NCI-H2107 (cell line): ENCODE measurements at regions not wholly inside any gene's neighbourhood (a gene's known extent, or its start where the extent isn't known, plus 50 kb on each side); places are given as distances from the start of the nearest gene placed in this dataset.

Experiments used
- DNase-seq: peaks from one replicate; lab custom pipeline; 2025; lab: John Stamatoyannopoulos, UW

DNA sequence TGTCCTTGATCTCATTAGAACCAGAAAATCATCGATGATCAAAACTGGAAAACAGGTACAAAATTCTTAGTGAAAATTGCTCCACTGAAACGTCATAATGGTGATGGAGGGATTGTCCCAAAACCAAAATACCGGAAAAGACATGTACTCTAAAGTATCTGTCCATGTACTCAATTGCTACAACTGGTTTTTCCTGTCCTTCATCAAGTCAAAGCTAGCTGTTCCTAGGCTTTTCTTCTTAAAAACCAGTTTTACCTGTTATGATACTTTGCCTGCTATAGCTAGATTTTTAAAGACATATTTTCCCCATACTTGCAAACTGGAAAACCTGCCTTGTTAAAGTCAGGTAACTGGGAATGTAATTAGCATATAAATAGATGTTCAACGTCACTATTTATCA, 50.5 kb upstream of the LRRC1 start:
- DNase-seq, result no peak

DNA sequence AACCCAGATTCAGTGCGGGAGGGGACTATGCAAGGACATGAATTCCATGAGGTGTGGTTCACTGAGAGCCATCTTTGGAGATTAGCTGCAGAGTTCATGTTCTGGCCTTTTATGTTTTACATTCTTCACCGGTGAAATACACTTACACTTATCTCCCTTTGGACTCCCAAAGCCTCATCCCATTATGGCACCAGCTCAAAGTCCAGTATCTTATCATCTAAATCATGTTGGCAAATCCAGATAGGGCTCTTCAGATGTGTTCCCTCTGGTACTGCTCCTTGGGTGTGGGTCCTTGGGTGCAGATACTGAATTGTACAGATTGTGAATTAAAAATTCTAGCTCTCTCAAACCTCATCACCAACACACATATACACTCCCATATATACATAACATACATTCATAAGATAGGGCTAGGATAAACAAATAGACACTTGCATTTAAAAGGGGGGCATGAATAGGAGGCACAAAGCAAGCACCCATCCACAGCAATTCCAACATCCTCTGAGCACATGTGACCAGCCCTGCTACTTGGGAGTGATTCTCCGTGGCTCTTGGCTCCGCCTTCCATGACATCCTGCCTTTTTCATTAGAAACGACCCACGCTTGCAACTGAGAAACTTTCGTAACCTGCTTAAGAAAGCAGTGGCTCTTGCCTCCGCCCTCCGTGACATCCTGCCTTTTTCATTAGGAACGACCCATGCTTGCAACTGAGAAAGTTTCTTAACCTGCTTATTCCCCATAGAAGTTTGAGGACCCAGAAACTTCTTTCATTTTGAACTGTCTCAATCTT, 53.6 kb upstream of the LRRC1 start:
- DNase-seq, result no peak

DNA sequence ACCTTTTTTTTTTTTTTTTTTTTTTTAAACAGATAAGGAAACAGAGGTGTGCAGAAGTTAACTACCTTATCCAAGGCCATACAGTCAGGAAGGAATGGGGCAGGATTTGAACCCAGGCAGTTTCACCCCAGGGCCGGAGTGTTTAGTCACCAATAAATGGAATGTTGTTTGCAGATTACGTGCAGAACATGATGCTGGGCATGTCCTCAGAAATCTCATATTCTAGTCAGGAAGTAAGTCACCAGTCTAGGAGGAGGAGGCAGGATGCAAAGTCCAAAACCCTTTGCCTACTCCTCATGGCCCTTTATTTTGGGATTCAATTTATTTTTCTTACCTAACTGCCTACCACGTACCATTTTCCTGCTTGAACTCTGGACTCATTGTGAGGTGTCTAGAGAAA, 57.1 kb upstream of the LRRC1 start:
- DNase-seq, result no peak

DNA sequence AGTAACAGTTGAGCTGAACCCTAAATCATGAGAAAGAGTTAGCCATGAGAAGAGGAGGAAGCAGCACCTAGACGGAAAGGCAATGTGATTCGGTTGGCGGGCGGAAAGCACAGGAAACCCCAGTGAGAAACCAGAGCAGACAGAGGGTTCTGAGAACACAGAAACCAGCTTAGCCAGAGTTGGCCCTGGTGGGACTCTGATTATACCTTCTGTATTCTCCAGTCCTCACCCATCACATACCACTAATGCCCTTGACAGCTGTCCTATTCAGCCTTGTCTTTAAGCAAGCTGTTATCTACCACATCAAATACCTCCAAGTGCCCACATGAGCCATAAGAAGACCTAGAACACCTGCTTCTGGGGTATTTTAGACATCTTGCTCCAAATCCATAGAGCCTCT, 58.9 kb upstream of the LRRC1 start:
- no peak for DNase-seq

DNA sequence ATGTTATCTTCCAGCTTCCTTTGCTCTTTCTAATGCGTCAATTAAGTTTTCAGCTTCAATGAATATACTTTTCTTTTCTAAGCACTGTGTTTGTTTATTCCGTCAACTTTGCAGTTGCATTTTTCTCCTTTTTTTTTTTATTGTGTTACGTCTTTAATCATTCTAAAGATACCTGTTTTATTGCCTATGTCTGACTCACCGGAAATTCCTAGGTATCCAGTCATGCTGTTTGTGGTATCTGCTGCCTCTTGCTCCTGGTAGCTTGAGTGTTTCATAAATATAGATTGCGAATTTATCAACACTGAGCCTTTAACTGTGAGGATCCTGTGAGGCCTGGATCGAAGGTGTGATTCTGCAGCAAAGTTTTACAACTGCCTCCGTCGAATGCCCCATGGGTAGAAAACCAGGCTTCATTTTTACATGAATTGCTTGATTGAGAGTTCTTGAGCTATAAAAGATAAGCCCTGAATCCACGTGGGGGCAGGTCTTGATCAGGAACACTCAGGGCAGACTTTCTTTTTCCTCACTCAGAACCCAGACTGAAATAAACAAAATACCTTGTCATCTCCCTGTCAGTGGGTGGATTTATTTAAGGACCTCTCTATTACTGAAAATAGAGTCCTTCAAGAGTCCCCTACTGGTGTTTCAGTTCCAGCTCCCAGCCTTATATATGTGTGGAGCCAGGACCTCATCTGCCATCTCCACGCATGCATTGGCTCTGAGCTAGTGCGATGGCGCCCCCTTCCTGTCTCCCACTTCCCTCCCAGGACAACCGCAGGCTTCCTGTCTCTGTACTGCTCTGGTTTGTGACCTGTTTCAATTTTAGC, 60.1 kb upstream of the LRRC1 start:
- no peak for DNase-seq

DNA sequence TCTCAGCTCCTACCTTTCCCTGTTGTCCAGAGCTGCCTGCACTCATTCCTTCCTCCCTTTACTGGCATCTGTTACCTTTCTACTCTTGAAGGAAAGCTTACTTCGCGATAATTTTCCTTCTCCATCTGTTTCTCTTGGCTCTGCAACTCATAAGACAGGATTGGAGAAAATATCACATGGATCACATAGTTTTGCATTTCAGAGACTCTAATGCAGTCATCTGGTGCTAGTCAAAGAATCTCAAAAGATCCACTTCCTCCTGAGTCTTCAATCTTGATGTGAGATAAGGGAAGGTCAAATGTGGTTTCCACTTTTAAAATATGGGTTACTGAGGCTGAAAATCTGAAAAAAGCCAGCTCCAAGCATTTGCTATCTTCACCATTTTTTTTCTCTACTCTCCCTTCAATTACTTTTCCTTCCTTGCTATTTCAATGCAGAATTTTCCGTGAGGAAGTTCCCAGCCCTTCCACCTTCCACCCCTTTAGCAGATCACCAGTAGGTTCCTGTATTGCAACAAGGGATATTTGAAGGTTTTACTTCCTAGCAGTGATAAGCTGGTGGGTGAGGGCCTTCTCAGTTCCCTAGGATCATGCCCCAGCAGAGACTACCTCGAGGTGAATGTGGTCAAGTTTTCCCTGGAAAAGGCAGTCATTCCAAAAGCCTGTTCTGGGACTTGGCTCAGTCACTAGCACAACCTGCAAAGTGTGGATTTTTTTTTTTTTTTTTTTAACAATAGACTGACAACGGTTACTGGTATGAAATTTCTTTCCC, 62.8 kb upstream of the LRRC1 start:
- no peak for DNase-seq

GRCh38 chr6:53730767-53731166, 64.0 kb upstream of the LRRC1 start:
- DNase-seq, result no peak

- DNase-seq, result no peak
These were observed 63.1 kb upstream of the KLHL31 start for GRCh38 chr6:53728570-53729194.

GRCh38 chr6:53727748-53728147, 62.2 kb upstream of the KLHL31 start:
- no peak for DNase-seq

- no peak for DNase-seq
These were observed 60.4 kb upstream of the KLHL31 start for GRCh38 chr6:53725791-53726575.

GRCh38 chr6:53724501-53724900, 58.9 kb upstream of the KLHL31 start:
- no peak for DNase-seq

GRCh38 chr6:53723331-53723730, 57.8 kb upstream of the KLHL31 start:
- no peak for DNase-seq

DNA sequence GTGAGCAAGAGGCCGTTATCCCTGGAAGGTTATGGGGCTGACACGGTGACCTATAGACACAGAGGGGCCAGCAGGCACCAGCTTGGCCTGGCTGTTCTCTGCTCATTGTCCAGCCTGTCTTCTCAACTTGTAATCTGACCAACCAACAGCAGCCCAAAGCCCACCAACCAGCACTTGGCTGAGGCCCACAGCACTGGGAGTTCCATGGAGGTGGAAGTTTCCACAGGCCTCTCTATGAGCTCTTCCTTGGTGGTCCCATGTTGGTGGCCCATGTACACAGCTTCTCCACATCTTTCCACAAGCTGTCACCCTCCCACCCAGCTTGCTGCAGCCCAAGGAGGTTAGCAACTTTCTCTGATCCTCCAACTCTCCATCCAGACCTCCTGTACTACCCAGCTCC, 56.2 kb upstream of the KLHL31 start:
- no peak for DNase-seq

DNA sequence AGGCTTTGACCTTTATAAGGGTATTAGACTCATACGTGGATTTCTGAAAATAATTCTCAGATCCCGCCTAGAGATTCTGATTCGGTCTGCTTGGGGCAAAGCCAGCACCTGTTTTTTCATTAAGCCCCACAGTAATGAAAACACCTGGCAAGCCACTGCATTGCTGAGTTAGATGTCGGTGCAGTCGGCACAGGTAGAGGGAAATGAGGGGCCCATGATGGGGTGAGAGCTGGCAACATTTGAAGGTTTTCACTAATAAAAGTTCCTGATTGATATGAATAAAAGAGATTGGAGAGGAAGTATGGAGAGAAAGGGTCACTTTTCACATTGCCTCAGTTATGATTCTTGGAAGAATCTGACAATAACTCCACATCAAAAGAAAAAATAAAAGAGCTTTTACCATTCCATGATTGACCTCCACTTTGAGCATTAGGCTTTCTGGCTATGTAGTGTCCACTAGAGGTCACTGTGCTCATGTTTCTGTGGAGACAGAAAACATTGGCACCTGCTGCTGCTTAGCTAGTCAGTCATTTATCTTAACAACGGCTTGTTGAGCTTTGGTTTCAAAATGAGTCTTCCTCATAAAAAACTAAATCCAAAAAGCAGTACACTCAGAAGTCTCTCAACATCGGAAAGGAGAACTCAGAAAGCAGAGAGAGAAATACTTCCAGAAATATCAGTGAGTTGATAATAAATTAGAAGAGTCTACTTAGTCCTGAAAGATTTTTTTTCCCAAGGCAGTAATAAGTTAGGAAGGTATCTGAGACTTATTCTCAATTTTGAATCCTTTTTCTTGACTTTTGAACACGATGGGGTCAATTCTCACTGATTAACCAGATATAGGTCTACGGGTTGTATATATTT, 53.3 kb upstream of the KLHL31 start:
- peak; percentile 19 for DNase-seq

DNA sequence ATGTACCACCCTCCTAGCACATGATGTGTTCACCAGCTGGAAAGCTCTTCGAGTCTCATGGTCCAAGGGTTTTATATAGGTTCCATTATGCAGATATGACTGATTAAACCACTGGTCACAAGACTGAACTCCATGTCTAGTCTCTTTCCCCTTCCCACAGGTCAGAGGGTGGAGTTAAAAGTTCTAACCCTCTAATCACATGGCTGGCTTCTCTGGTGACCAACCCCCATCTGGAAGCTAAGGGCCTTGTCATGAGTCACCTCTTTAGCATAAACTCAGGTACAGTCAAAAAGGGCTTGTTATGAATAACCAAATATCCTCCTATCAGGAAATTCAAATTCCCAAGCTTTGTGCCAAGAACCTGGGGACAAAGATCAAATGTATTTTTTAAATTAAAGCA, 52.0 kb upstream of the KLHL31 start:
- no peak for DNase-seq

- DNase-seq, result no peak
These were observed 49.9 kb upstream of the KLHL31 start for GRCh38 chr6:53715434-53715833.
